Esophagus squamous epithelium (tissue), 5 donors: ENCODE measurements at regions not wholly inside any gene's neighbourhood (a gene's known extent, or its start where the extent isn't known, plus 50 kb on each side); places are given as distances from the start of the nearest gene placed in this dataset.

Source experiments
- DNase-seq: peaks from one replicate; lab custom pipeline; 2025; lab: John Stamatoyannopoulos, UW
- H3K27ac ChIP-seq, 4 donors: fragments of 200-600 bp; sonication (generic); one replicate each; pipeline ENCODE4 v1.5.1; 2016 to 2019; ENCODE audit warnings: mild to moderate bottlenecking in 1 of 4
- H3K27me3 ChIP-seq, 4 donors: fragments of 200-600 bp; sonication (generic); 1 replicate in 3 of 4; 2 replicates in 1 of 4; pipeline versions ENCODE4 v1.5.1 to v1.6.0; 2017 to 2021; ENCODE audit warnings: antibody characterized with exemption in 1 of 4
- H3K36me3 ChIP-seq, 3 donors: fragments of 200-600 bp; sonication (generic); one replicate each; pipeline ENCODE4 v1.5.1; 2016 to 2019
- H3K4me1 ChIP-seq, 3 donors: fragments of 200-600 bp; sonication (generic); one replicate each; pipeline ENCODE4 v1.5.1; 2017 to 2019
- H3K4me3 ChIP-seq, 4 donors: fragments of 200-600 bp; sonication (generic); 1 replicate in 3 of 4; 2 replicates in 1 of 4; pipeline ENCODE4 v1.5.1; 2016 to 2019; ENCODE audit warnings: mild to moderate bottlenecking in 2 of 4, moderate library complexity in 1 of 4
- H3K9me3 ChIP-seq, 3 donors: fragments of 200-600 bp; sonication (generic); one replicate each; pipeline ENCODE4 v1.5.1; 2016 to 2019
- POLR2A ChIP-seq, 4 donors: fragments of 450-650 bp; IDR thresholded peaks; one replicate each; pipeline ENCODE4 v1.6.1; 2017; ENCODE audit warnings: antibody characterized with exemption in 4 of 4, mild to moderate bottlenecking in 4 of 4, moderate library complexity in 3 of 4
- WGBS, 2 donors: methylation state at CpG; one replicate each; pipeline ENCODE4 v1.1.5; 2018; 5-methylcytosine and 5-hydroxymethylcytosine counted together
- intact Hi-C: fragments of 100-400 bp; cut with DNase I; formaldehyde crosslinking; loops from one replicate; pipeline ENCODE4 v1.15.0; 2022
- TF ChIP-seq, protein P1 (sequence below), 6 experiments: fragments of 450-650 bp in 4 of 6; fragments of 200-600 bp in 2 of 6; sonication (generic) in 2 of 6; IDR thresholded peaks; one replicate each; pipeline ENCODE4 v1.5.1; 2016 to 2019; ENCODE audit warnings: antibody characterized with exemption in 6 of 6, mild to moderate bottlenecking in 4 of 6, moderate library complexity in 4 of 6
- donor health status: DM: yes; HTN: yes; CAD: no.

GRCh38 chr17:10932938-10933337 lies 95.1 kb upstream of the PIRT start:
- H3K27me3 ChIP-seq: peaks cover 0 to 74% (median 0%) of the 10 kb centered on the region in 4 donors
- H3K4me3 ChIP-seq: no peak overlapping the region
- no peaks in the 10 kb centered on the region for H3K4me1 ChIP-seq
- TF ChIP-seq POLR2A (IDR thresholded peaks at IDR 0.05): no peak
- TF ChIP-seq, protein P1, sequence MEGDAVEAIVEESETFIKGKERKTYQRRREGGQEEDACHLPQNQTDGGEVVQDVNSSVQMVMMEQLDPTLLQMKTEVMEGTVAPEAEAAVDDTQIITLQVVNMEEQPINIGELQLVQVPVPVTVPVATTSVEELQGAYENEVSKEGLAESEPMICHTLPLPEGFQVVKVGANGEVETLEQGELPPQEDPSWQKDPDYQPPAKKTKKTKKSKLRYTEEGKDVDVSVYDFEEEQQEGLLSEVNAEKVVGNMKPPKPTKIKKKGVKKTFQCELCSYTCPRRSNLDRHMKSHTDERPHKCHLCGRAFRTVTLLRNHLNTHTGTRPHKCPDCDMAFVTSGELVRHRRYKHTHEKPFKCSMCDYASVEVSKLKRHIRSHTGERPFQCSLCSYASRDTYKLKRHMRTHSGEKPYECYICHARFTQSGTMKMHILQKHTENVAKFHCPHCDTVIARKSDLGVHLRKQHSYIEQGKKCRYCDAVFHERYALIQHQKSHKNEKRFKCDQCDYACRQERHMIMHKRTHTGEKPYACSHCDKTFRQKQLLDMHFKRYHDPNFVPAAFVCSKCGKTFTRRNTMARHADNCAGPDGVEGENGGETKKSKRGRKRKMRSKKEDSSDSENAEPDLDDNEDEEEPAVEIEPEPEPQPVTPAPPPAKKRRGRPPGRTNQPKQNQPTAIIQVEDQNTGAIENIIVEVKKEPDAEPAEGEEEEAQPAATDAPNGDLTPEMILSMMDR (IDR thresholded peaks at IDR 0.05): no peak
- WGBS, 2 donors: 82 to 86% methylated on average over 4 of the region's 4 CpGs
- no peak overlapping the region for H3K27ac ChIP-seq
- intact Hi-C loops: no loop called here
- H3K9me3 ChIP-seq: no peaks in the 10 kb centered on the region
- DNase-seq: no peak
- no peaks in the 10 kb centered on the region for H3K36me3 ChIP-seq

GRCh38 chr17:10931133-10931532 lies 93.2 kb upstream of the PIRT start:
- TF ChIP-seq, protein P1 (IDR thresholded peaks at IDR 0.05): no peak
- TF ChIP-seq POLR2A (IDR thresholded peaks at IDR 0.05): no peak
- WGBS, 2 donors: 17 to 28% methylated on average over 2 to 3 of the region's 3 CpGs
- no peaks in the 10 kb centered on the region for H3K9me3 ChIP-seq
- no peak overlapping the region for H3K27ac ChIP-seq
- no peak overlapping the region for H3K4me3 ChIP-seq
- H3K27me3 ChIP-seq: peaks cover 0 to 67% (median 0%) of the 10 kb centered on the region in 4 donors
- H3K4me1 ChIP-seq: no peaks in the 10 kb centered on the region
- intact Hi-C loops: no loop called here
- no peak for DNase-seq
- no peaks in the 10 kb centered on the region for H3K36me3 ChIP-seq

GRCh38 chr17:10927712-10928111 lies 89.8 kb upstream of the PIRT start:
- Histone ChIP-seq H3K36me3 (no peaks in the 10 kb centered on the region), H3K27ac (no peak overlapping the region), H3K9me3 (no peaks in the 10 kb centered on the region), H3K27me3 (peaks cover 0 to 47% (median 0%) of the 10 kb centered on the region in 4 donors), H3K4me1 (no peaks in the 10 kb centered on the region), H3K4me3 (no peak overlapping the region)
- TF ChIP-seq POLR2A (IDR thresholded peaks at IDR 0.05): no peak
- TF ChIP-seq, protein P1 (IDR thresholded peaks at IDR 0.05): no peak
- intact Hi-C loops: no loop called here
- no peak for DNase-seq
- 83 to 92% methylated on average over 2 of the region's 2 CpGs for WGBS, 2 donors

DNA sequence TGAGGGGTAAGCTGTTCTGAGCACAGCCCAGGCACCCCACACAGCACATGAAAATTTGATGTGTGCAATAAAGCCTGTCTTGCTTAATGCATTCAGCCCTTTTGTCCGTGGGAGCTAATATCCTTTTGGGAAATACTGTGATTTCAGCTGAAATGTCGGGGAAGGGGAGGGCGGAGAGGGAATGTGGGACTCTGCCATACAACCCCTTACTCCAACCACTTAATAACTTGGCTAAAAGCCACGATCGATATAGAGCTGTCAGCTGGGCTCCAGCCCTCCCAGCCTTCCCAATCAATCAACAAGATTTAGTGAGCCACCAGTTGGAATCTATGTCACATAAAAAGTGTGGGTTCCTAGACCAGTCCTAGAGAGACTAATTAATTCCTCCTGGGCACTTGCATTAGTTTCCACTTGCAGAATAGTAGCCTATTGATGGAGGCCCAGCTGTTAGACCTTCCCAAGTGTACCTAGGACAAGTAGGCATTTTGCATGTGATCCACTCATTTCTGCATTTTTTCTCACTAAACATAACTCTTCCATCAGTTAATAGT lies 82.7 kb upstream of the PIRT start:
- no peak for TF ChIP-seq POLR2A (IDR thresholded peaks at IDR 0.05)
- TF ChIP-seq, protein P1 (IDR thresholded peaks at IDR 0.05): no peak
- DNase-seq: no peak
- 57 to 73% methylated on average over 4 to 5 of the region's 5 CpGs for WGBS, 2 donors
- H3K9me3 ChIP-seq: no peaks in the 10 kb centered on the region
- no peak overlapping the region for H3K27ac ChIP-seq
- intact Hi-C loops: no loop called here
- no peaks in the 10 kb centered on the region for H3K36me3 ChIP-seq
- H3K27me3 ChIP-seq: no peaks in the 10 kb centered on the region
- H3K4me3 ChIP-seq: no peak overlapping the region
- H3K4me1 ChIP-seq: no peaks in the 10 kb centered on the region

GRCh38 chr17:10907370-10907769 lies 69.5 kb upstream of the PIRT start:
- Histone ChIP-seq H3K4me1 (no peaks in the 10 kb centered on the region), H3K9me3 (peaks cover 0 to 9% (median 7%) of the 10 kb centered on the region in 3 donors), H3K36me3 (no peaks in the 10 kb centered on the region), H3K27ac (no peak overlapping the region), H3K4me3 (no peak overlapping the region), H3K27me3 (no peaks in the 10 kb centered on the region)
- no peak for DNase-seq
- TF ChIP-seq POLR2A (IDR thresholded peaks at IDR 0.05): no peak
- TF ChIP-seq, protein P1 (IDR thresholded peaks at IDR 0.05): no peak
- intact Hi-C loops: no loop called here
- 75 to 83% methylated on average over 7 of the region's 7 CpGs for WGBS, 2 donors
